GM19023 (cell line): ENCODE measurements at regions not wholly inside any gene's neighbourhood (a gene's known extent, or its start where the extent isn't known, plus 50 kb on each side); places are given as distances from the start of the nearest gene placed in this dataset.

Experiments used
- ATAC-seq: cut with Tn5 transposase; IDR thresholded peaks from one replicate; pipeline ENCODE4 v1.9.1; 2021; ENCODE audit warnings: mild to moderate bottlenecking, moderate library complexity; ENCODE audit not compliant: unreplicated experiment

DNA sequence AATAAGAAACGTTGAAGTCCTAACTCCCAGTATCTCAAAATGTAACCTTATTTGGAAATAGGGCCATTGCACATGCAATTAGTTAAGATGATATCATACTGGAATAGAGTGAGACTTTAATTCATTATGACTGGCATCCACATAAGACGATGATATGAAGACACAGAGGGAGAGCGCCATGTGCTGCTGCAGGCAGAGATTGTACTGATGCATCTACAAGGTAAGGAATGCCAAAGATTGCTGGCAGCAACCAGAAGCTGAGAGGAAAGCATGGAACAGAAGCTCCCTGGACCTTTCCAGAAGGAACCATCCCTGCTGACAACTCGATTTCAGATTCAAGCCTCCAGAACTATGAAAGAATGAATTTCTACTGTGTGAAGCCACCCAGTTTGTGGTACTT lies 697.0 kb upstream of the INTU start:
- ATAC-seq = no peak

DNA sequence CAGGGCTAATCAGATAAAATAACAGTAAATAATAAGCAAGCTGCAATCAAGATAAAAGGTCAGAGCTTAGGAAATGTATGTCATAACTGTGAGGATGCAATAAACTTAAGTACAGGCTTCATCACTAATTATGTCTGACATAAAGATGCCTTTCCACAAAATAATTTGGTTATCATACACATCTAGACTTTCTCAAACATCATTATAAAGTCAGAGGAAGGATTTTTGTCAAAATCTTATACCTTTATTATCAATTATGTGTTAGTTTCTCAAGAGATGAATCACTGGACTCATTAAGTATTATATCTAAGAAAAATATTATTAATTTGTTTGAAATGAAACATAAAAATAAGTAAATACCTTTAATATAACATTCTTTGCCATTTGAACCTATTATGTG lies 695.4 kb upstream of the INTU start:
- ATAC-seq = no peak

DNA sequence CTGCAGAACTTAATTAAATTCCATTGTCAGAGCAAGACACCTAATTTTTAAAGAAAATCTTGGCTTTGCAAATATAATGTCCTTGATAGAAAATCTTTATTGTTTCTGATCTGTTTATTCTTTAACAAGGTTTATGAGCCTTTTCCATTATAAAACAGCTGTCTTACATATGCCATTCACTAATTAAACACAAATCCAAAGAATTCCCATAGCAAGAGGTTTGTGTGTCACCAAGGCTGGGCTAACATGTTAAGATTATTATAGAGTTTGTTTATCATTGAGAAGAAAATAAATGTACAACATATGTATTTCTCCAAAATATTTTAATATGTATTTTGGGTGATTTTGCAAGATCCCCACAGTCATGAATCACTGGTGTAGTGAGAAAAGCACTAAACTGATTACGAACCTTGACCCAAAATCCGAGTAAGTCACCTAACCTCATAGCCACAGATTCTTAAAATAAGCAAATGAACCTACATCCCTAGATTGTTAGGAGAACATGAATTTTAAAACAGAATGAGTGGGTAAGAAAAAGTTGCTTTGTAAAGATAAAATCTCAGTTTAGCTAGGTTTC lies 694.8 kb upstream of the INTU start:
- no peak for ATAC-seq

DNA sequence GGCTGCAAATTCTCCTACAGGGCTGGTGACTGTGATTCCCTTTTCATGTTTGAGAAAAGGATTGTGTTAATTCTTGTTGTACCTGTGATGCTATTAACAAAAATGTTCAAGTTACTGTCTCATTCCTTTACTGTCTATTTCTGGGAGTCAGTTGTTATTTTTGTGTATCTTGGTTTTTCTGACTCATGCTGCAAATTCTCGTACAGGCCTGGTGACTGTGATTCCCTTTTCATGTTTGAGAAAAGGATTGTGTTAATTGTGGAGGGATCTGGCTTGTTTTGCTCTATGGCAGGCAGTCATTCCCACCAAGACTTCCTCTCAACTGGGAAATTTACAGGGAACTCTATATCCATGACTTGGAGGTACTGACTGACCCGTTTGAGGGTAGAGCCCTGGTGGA lies 693.4 kb upstream of the INTU start:
- no peak for ATAC-seq

DNA sequence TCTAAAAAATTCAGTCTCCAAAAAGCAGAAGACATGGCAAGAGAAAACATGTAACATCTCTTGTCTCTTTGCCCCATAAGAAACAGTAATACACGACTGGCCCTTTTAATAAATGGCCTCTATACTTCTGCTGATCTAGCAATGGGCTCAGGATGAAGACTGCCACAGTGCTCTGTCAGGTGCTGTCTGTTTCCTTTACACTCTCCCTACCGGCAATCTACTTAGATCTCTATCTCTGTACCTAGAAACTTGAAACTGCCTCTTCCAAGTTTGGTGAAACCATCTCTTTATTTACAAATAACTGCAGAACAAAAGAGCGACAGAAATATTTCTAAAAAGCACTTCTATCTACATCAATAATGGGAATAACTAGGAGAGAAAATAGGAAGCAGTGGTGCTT lies 685.2 kb upstream of the INTU start:
- ATAC-seq = no peak

DNA sequence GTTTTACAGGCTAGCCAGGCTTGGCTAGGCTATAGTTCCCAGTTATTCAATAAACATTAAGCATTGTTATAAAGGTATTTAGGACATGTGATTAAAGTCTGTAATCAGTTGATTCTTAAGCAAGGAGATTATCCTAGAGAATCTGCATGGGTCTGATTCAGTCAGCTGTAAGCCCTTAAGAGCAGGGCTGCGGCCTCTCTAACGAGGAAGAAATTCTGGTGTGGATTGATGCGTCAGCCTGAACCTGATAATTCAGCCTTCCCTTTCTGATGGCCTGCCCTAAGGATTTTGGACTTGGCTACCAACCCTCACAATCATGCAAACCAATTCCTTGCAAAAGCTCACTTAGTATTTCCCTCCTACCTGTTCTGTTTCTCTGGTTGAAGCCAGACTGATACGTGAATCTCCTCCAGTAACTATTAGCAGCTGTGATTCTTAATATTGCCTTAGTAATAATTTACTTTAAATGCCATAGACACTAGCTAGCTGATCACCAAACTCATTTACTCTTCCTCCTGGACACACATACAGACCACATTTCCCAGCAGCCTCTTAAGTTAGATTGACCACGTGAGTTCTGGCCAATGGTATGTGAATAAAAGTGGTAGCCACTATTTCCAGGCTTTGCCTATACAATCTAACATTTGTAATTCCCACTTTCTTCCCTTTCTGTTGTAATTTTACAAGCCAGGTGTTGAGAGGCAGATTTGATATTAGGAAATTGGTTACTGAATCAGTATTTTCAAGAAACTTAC lies 678.0 kb upstream of the INTU start:
- no peak for ATAC-seq

DNA sequence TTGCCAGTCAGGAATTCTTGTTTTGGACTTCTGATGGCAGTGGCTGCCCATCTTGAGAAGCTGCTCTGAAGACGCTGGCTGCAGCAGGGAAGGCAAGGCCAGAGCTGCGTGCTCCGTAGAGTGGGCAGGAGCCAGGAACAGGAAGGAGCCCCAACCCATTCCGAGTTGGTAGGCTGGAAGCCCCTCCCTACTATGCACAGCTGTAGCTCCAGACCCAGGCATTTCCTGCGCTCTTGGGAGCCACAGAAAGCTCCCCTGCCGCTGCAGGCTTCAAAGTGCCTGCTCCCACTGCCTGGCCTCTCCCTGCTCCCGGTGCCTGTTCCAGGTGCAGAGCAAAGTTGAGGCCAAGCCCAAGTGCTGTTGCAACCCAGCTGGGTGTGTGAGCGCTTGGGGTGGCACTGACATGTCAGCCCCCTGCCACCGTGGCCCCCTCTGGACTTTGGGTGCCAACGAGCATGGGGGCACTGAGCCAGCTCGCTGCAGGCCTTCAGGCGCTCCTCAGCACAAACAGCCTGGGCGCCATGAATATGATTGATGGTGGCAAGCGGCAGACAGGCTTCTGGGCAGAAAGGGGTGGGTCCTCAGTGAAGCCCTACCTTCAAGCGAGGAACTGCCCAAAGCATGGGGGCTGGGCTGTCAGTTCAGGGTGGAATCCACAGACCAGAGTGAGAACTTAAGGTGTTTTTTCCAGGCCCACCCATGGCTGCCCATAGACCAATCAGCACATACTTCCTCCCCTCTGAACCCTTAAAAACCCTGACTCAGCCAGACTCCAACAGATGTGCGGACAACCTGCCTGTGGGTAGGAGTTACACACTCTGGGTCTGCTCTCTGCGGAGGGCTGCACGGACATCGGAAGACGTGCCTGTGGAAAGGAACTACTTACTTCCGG lies 677.2 kb upstream of the INTU start:
- ATAC-seq = no peak

DNA sequence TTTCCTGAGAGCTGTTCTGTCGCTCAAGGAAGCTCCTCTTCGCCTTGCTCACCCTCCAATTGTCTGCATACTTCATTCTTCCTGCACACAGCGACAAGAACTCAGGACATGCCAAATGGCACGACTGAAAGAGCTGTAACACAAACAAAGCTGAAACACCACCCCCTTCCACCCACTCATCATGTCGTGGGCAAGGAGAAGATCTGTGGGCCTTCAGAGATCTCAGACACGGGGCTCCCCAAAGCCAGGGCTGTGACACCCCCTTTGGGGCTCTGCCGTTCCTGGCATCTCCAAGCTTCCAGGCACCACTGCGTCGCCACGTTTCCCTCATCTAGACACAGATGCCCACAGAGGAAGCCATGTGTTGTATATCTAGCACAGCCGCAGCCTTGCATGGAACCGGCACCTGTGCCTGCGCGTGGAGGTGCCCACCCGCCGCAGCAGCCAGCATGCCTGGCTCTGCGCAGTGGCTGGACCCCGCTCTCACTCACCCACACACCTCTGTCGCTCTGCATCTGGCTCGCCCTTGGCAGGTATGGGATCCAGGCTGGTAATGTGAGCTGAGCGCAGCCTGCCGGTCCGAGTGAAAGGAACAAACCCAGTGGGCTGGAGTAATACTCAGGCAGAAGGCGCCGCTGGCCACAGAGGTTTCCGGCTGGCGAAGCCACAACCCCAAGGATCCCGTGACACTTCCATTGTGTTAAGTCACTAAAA lies 676.4 kb upstream of the INTU start:
- ATAC-seq = no peak

DNA sequence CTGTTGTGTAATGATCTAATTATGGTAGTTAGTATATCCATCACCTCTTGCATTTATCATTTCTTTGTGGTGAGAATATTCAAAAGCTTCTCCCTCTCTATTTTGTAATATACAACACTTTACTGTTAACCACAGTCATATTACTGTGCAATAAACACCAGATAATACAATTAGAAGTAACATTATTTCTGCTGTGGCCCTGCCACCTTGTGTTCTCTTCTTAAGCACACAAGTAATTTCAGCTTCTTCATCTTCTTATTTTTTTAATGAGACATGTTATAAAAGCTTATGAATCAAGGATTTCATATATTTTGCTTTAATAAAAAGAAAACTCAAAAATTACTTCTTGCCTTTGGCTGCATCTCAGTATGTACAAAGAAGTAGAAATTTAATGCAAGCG lies 675.2 kb upstream of the INTU start:
- ATAC-seq = no peak

DNA sequence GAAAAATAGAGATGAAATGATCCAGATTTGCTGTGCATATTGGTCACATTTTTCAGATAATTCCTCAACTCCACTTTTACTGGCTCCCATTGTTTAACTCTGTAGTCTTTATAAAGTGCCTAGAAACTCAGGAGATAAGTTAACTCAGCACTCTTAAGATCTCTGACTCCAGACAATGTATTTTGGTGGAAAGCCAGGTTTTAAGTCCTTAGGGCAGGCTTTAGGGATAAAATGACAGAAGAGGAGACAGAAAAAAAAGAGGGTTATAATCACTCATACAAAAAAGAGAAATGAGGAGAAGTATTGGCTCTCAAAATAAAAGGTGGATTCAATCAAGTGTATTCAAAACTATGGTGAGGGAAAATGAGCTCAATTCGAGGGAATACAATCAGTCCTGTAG lies 674.8 kb upstream of the INTU start:
- ATAC-seq = no peak

DNA sequence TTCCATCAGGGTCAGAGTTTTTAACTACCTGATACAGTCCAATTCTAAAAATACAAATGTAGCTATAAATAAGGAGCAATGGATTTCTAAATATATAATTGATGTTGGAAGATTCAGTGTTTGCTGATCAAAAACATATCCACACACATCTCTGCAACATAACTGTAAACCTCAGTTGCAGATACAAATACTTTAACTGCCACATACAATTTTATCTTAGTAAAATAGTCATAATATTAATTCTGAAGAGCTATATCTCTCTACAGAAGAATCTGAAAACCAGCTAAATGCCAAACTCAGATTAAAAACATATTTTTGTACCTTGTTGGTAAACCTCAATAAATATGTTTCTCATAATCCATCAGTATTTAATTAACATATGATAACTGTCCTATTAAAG lies 674.3 kb upstream of the INTU start:
- no peak for ATAC-seq

DNA sequence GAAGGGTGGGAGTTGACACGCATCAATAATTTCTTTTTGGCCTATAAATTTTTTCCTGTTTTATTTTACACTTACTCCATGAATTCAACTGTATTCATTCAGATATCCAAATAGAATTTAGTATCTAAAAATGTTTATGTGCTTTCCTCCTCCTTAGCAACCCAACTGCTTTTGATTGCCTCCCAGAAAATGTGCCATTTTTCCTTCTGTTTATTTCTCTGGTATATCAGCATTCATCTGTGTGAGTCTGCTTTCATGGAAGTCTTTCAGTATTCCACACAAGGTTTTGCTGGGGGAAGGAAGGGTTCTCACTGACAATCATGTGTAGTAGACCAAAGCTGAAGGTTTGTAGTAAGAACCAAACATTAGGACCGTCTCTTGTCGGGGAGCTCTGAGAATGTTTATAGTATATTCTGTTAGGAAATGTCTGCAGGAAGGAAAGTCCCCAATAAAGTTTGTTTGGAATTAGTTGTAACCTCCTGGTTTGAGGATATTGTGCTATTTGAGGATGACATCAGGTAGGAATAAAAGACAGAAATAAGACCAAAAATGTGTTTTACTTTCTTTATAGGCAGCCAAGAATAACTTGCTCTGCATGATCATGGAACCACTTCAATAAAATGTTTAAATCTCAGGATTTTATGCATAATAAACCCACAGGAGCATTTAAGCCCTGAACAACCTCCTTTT lies 673.6 kb upstream of the INTU start:
- ATAC-seq = no peak

DNA sequence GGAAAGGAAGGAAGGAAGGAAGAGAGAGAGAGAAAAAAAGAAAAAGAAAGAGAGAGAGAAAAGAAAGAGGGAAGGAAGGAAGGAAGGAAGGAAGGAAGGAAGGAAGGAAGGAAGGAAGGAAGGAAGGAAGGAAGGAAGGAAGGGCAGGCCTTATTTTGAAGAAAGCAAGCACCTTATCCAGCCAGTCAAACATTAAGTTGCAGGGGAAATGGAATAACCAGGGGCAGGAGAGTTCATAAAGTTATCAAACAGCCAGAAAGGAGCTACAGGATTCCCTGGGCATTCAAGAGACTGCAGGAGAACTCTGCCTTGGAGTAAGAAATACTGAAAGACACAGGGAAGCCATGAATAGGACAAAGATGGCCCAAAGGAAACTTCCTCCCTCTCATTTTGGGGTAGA lies 672.0 kb upstream of the INTU start:
- ATAC-seq = no peak

DNA sequence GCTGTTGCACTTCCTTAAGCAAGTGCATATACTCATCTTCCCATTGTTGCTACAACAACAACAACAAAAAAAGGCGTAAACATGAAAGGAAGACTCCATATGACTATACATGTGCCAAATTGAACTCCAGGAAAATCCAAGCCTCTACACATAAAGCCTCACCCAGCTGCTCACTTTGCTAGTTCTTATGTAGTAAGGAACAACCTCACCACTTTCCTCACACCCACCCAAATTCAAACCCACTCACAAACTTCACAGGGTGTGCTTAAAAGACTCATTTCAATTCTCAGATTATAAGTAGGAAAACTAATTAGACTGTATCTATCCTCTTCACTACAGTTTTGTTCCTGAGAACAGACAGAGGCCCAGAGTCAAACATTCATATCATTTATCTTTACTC lies 671.1 kb upstream of the INTU start:
- no peak for ATAC-seq

DNA sequence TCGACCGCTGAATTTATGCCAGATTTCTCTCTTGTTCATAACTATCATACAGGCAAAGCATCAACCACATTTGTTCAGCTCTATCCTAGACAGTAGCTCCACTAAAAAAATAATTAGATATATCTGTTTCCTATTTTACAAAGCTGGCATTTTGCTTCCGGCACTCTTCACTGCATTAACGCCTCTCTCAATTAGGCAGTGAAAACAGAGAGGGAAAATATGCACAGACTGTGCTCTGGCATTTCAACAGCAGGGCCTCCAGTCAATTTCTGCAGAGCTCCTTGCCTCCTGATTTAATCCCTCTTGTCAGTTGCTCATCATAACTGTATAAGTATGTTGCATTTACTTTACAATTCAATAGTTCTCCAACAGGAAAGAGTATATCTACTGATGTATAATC lies 666.9 kb upstream of the INTU start:
- ATAC-seq = no peak

DNA sequence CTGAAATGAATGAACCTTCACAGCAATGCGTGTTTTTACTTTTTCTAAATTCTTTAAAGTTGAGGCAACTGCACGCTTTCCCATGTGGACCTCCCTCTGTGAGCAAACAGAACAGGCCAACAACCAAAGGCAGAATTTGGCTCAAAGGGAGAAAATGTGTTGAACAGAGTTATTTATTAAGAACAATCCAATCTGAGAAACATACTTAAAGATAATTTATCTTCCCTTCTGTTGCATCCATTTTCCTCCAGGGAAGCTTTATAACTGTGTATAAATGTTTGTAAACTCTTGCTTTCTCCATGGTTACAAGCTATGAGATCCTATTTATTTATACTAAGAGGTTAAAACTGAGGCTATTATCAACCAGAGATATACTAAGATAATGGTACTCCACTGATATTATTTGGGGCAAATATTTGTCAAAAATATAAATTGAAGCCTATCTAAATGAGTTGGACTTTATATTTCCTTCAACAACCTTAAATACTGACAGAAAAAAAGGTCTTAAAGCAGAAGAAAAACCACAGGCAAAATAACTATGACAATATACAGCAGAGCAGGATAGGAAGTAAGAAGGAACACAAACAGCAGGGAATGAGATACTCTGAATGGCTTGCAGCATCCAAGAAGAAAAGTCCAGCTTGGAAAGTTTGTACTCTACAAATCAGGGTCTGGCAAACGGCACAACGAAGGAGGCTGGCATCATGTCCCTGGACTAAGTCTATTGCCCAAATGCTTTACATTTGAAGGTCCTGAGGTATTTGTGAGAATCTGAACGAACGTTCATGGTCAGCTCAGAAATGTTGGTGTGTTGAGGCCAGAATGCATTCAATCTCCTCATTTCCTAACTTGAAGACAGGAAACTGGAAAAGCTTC lies 663.2 kb upstream of the INTU start:
- no peak for ATAC-seq

DNA sequence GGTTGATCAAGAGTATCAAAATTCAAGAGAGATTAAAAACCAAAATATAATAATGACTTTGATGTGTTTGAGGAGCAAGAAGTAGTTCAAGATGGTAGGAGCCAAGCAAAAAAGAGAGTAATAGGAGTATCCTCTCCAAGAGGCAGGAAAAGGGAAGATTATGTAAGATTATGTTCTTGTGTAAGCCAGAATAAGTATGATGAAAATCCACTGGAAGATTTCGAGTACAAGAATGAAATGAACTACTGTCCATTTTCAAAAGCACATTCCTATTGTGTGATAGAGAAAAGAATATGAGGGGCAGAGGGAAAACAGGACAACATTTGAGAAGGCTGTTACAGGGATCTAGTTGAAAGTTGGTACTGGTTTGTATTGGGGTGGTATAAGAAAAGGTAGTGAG lies 659.6 kb upstream of the INTU start:
- no peak for ATAC-seq

DNA sequence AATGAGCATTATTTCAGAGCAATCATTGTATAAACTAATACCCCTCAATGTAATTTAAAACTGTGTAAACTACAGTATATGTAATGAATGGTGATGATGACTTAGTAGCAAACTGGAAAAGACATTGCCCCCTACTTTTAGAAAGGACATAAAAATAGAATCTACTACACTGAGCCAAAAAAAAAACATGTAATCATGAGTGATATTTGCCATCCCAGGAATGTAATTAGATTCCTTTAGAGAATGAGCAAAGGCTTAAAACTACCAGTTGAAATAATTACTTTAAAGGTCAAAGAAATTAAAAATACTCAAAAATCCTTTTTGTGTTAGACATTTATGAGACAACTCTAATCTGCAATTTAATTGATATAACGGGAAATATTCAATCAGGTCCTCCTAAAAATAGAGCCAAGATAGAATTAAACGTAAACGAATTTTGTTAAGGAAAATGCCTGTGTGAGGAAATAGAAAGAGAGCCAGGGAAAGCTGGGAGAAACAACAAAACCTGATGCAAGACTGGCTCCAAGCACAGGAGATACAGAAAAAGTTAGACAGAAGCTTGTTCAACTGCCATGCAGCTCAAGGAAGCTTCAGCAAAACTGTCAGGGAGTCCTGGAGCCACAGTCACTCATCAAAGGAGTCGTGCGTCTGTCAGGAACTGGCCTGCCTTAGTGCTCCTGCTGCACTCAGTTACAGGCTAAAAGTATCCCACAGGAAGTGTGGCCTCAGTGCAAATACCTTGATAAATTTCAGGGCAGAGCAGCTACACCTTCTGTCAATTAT lies 655.7 kb upstream of the INTU start:
- ATAC-seq = no peak

DNA sequence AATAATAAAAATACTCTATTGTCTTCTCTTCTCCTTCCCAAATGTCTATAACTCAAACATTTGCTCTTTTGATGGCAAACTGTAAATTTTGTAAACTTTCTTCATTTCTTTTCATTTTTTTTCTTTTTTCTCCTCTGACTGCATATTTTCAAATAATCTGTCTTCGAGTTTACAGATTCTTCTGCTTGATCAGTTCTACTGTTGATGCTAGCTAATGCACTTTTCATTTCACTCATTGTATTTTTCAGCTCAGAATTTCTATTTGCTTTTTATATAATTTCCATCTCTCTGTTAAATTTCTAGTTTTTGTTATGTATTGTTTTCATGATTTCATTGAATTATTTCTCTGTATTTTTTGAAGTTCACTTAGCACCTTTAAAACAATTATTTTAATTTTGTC lies 646.8 kb upstream of the INTU start:
- no peak for ATAC-seq
